PFSK-1 (cell line): ENCODE measurements at regions not wholly inside any gene's neighbourhood (a gene's known extent, or its start where the extent isn't known, plus 50 kb on each side); places are given as distances from the start of the nearest gene placed in this dataset.

Source experiments
- FOXP2 ChIP-seq: optimal IDR thresholded peaks from 2 replicates; pipeline ENCODE3; 2011; ENCODE audit warnings: borderline replicate concordance, control low read depth, inconsistent platforms; ENCODE audit not compliant: insufficient read depth; ENCODE audit errors: extremely low read length, extremely low read depth
- POLR2AphosphoS5 ChIP-seq: IDR thresholded peaks from 2 replicates; pipeline ENCODE4 v1.6.1; 2012; ENCODE audit warnings: low read depth, mild to moderate bottlenecking, control low read depth, low read length, moderate library complexity
- SIN3A ChIP-seq: IDR thresholded peaks from 2 replicates; pipeline ENCODE4 v1.6.1; 2012; ENCODE audit warnings: mild to moderate bottlenecking, low read length, moderate library complexity, borderline replicate concordance; ENCODE audit not compliant: insufficient read depth
- TAF1 ChIP-seq: IDR thresholded peaks from 2 replicates; pipeline ENCODE4 v1.6.1; 2012; ENCODE audit warnings: low read length, control low read depth, borderline replicate concordance; ENCODE audit not compliant: insufficient read depth

- TF ChIP-seq POLR2AphosphoS5 (no peak), FOXP2 (no peak), TAF1 (no peak), SIN3A (no peak)
These were observed 276.0 kb downstream of the SOX2 start for GRCh38 chr3:181987736-181988135.
